SK-N-SH (cell line): ENCODE measurements at regions not wholly inside any gene's neighbourhood (a gene's known extent, or its start where the extent isn't known, plus 50 kb on each side); places are given as distances from the start of the nearest gene placed in this dataset.

ENCODE experiments used
- CTCF ChIA-PET: fragments of 300-600, 350-600 bp; formaldehyde crosslinking; extraction: SDS; loops from one replicate; lab custom pipeline; 2021; lab: Yijun Ruan, JAX
- POLR2A ChIA-PET: fragments of 350-600 bp; sonication (Branson Sonifier 250); formaldehyde crosslinking; extraction: SDS; loops from one replicate; lab custom pipeline; 2020; ENCODE audit warnings: antibody characterized with exemption, inconsistent platforms; lab: Yijun Ruan, JAX
- DNase-seq: peaks from one replicate; pipeline ENCODE4 v3.0.0; 2012
- H2AFZ ChIP-seq: fragments of 200-600 bp; sonication (generic); 2 replicates; pipeline ENCODE4 v1.8.1; 2016; ENCODE audit warnings: antibody characterized with exemption, mild to moderate bottlenecking, low read depth
- H3F3A ChIP-seq: fragments of 200-600 bp; sonication (generic); replicated peaks from 2 replicates; pipeline ENCODE3; 2016; ENCODE audit warnings: antibody characterized with exemption, mild to moderate bottlenecking; ENCODE audit not compliant: insufficient read depth
- H3K27ac ChIP-seq, 2 experiments: fragments of 200-500 bp in 1 of 2; fragments of 200-600 bp in 1 of 2; sonication (Bioruptor generic) in 1 of 2; sonication (generic), shearing (Covaris generic) in 1 of 2; 2 replicates each; pipeline versions ENCODE4 v1.5.1 to v1.6.1; 2014 to 2016; ENCODE audit warnings: low read depth in 2 of 2, inconsistent platforms in 1 of 2, low read length in 1 of 2, mild to moderate bottlenecking in 1 of 2, mixed read lengths in 1 of 2
- H3K27me3 ChIP-seq: fragments of 200-600 bp; sonication (generic), shearing (Covaris generic); 2 replicates; pipeline ENCODE4 v1.6.1; 2016; ENCODE audit warnings: mixed run types; ENCODE audit not compliant: insufficient read depth
- H3K36me3 ChIP-seq, 2 experiments: fragments of 200-500 bp in 1 of 2; fragments of 200-600 bp in 1 of 2; sonication (Bioruptor generic) in 1 of 2; sonication (generic) in 1 of 2; replicated peaks in 1 of 2; 2 replicates each; pipeline versions ENCODE3 to v1.5.1; 2014 to 2016; ENCODE audit warnings: low read length in 1 of 2, mild to moderate bottlenecking in 1 of 2; ENCODE audit not compliant: insufficient read depth in 2 of 2, control insufficient read depth in 1 of 2
- H3K4me1 ChIP-seq, 2 experiments: fragments of 200-500 bp in 1 of 2; fragments of 200-600 bp in 1 of 2; sonication (Bioruptor generic) in 1 of 2; sonication (generic), shearing (Covaris generic) in 1 of 2; 2 replicates each; pipeline versions ENCODE4 v1.5.1 to v1.6.1; 2014 to 2016; ENCODE audit warnings: low read depth in 1 of 2, low read length in 1 of 2, mixed run types in 1 of 2; ENCODE audit not compliant: insufficient read depth in 2 of 2, control insufficient read depth in 1 of 2
- H3K4me2 ChIP-seq: fragments of 200-600 bp; sonication (generic), shearing (Covaris generic); 2 replicates; pipeline ENCODE4 v1.6.1; 2017; ENCODE audit warnings: mixed run types
- H3K4me3 ChIP-seq, 2 experiments: fragments of 200-500 bp in 1 of 2; fragments of 200-600 bp in 1 of 2; sonication (Bioruptor generic) in 1 of 2; sonication (generic), shearing (Covaris generic) in 1 of 2; 2 replicates each; pipeline versions ENCODE4 v1.5.1 to v1.8.1; 2014 to 2016; ENCODE audit warnings: low read depth in 2 of 2, inconsistent platforms in 1 of 2, low read length in 1 of 2, mild to moderate bottlenecking in 1 of 2, mixed read lengths in 1 of 2, moderate library complexity in 1 of 2
- H3K79me2 ChIP-seq: fragments of 200-600 bp; sonication (generic); 2 replicates; pipeline ENCODE4 v1.8.1; 2017; ENCODE audit warnings: mild to moderate bottlenecking; ENCODE audit not compliant: insufficient read depth
- H3K9ac ChIP-seq: fragments of 200-600 bp; sonication (generic); 2 replicates; pipeline ENCODE4 v1.6.1; 2017; ENCODE audit warnings: mixed run types
- H3K9me2 ChIP-seq: fragments of 200-600 bp; sonication (generic); 2 replicates; pipeline ENCODE4 v1.6.1; 2017; ENCODE audit warnings: mixed run types
- H3K9me3 ChIP-seq: fragments of 200-600 bp; sonication (generic); 2 replicates; pipeline ENCODE4 v1.6.1; 2017; ENCODE audit warnings: mixed run types, mild to moderate bottlenecking, moderate library complexity
- H4K20me1 ChIP-seq: fragments of 200-600 bp; sonication (generic); 2 replicates; pipeline ENCODE4 v1.6.1; 2017; ENCODE audit warnings: mild to moderate bottlenecking, mixed run types; ENCODE audit not compliant: insufficient read depth
- ELF1 ChIP-seq: IDR thresholded peaks from 2 replicates; pipeline ENCODE4 v1.4.0; 2012
- EZH2phosphoT487 ChIP-seq: fragments of 200-600 bp; sonication (generic); IDR thresholded peaks from 2 replicates; pipeline ENCODE4 v1.6.1; 2017; ENCODE audit warnings: low read depth, mixed run types, mild to moderate bottlenecking, antibody characterized with exemption, moderate library complexity, borderline replicate concordance
- FOSL2 ChIP-seq: IDR thresholded peaks from 2 replicates; pipeline ENCODE4 v1.4.0; 2012; ENCODE audit warnings: low read depth, mild to moderate bottlenecking, moderate library complexity, borderline replicate concordance
- FOXJ3 ChIP-seq: sonication (generic); formaldehyde crosslinking; IDR thresholded peaks from 2 replicates; pipeline ENCODE4 v1.5.1; 2020; ENCODE audit warnings: mild to moderate bottlenecking, missing genetic modification reagents
- GABPA ChIP-seq: IDR thresholded peaks from 2 replicates; pipeline ENCODE4 v1.4.0; 2012; ENCODE audit warnings: low read depth, mild to moderate bottlenecking
- MXI1 ChIP-seq: IDR thresholded peaks from 2 replicates; pipeline ENCODE4 v1.6.1; 2012; ENCODE audit warnings: mild to moderate bottlenecking, low read depth, low read length, improper control_type of control experiment
- NRF1 ChIP-seq: IDR thresholded peaks from 2 replicates; pipeline ENCODE4 v1.6.1; 2012; ENCODE audit warnings: low read depth, mild to moderate bottlenecking, low read length
- POLR2AphosphoS5 ChIP-seq: IDR thresholded peaks from 2 replicates; pipeline ENCODE4 v1.6.1; 2012; ENCODE audit warnings: low read depth, low read length
- RCOR1 ChIP-seq: fragments of 150-350 bp; IDR thresholded peaks from 2 replicates; pipeline ENCODE4 v1.6.1; 2017; ENCODE audit warnings: antibody characterized with exemption, low read length
- RFX5 ChIP-seq: IDR thresholded peaks from 2 replicates; pipeline ENCODE4 v1.6.1; 2012; ENCODE audit warnings: mild to moderate bottlenecking, improper control_type of control experiment, low read length
- RXRA ChIP-seq: IDR thresholded peaks from 2 replicates; pipeline ENCODE4 v1.4.0; 2012; ENCODE audit warnings: low read depth, mild to moderate bottlenecking, borderline replicate concordance
- TAF1 ChIP-seq: IDR thresholded peaks from 2 replicates; pipeline ENCODE4 v1.6.1; 2012; ENCODE audit warnings: low read depth, mild to moderate bottlenecking, low read length, moderate library complexity, borderline replicate concordance
- TCF12 ChIP-seq: IDR thresholded peaks from 2 replicates; pipeline ENCODE4 v1.4.0; 2012
- TEAD4 ChIP-seq: IDR thresholded peaks from 2 replicates; pipeline ENCODE4 v1.4.0; 2012; ENCODE audit warnings: mild to moderate bottlenecking, borderline replicate concordance; ENCODE audit not compliant: insufficient read depth
- YY1 ChIP-seq: IDR thresholded peaks from 2 replicates; pipeline ENCODE4 v1.4.0; 2012; ENCODE audit warnings: low read depth, mild to moderate bottlenecking
- WGBS: methylation state at CpG from one replicate; pipeline ENCODE4 v1.1.6; 2017; ENCODE audit warnings: low lambda C conversion rate; 5-methylcytosine and 5-hydroxymethylcytosine counted together
- TF ChIP-seq, protein P1 (sequence below): fragments of 200-600 bp; sonication (generic); IDR thresholded peaks from 2 replicates; pipeline ENCODE4 v1.6.1; 2017; ENCODE audit warnings: antibody characterized with exemption, mild to moderate bottlenecking, moderate library complexity
- TF ChIP-seq, protein P2 (sequence below): IDR thresholded peaks from 2 replicates; pipeline ENCODE4 v1.6.1; 2012; ENCODE audit warnings: mild to moderate bottlenecking, low read depth, low read length, moderate library complexity
- TF ChIP-seq, protein P3 (sequence below): fragments of 150-350 bp; IDR thresholded peaks from 2 replicates; pipeline ENCODE4 v1.6.1; 2017; ENCODE audit warnings: antibody characterized with exemption, low read length, low read depth, borderline replicate concordance

DNA sequence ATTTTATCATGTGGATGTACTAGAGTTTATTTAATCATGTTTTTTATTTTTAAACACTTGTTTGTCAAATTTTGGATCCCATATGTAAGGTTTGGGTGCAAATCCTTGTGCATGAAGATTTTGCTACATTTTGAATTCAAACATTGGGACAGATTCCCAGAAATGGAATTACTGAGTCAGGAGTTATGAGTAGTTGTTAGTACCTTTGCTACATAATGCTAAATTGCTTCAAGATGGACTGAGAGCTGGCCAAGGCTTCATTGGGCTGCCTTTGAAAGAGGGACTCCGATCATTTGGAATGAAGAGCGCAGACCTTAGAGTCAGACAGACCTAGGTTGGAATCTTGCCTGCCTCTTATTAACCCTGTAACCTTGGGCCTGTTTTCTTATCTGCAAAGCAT, 154.9 kb upstream of the PWP1 start:
- Histone ChIP-seq H3K79me2 (no peaks in the 10 kb centered on the region), H3F3A (no peaks in the 10 kb centered on the region), H3K4me2 (no peak overlapping the region), H3K4me3 (no peak overlapping the region), H3K27ac (no peak overlapping the region), H3K27me3 (no peaks in the 10 kb centered on the region), H3K9me2 (no peaks in the 10 kb centered on the region), H2AFZ (no peak overlapping the region), H3K4me1 (no peaks in the 10 kb centered on the region), H3K36me3 (no peaks in the 10 kb centered on the region), H3K9me3 (no peaks in the 10 kb centered on the region), H3K9ac (no peak overlapping the region), H4K20me1 (no peaks in the 10 kb centered on the region)
- no peak for DNase-seq
- CTCF ChIA-PET = interaction anchor here (0.9 to 1.3 kb wide), 3 partner anchors 10 to 77 kb away, joined by 3 read pairs; no protein-coding TSS in a partner anchor
- POLR2A ChIA-PET = no interaction called here
- no peak for TF ChIP-seq FOSL2
- TF ChIP-seq POLR2AphosphoS5 = no peak
- WGBS = 63% methylated on average over 2 of the region's 2 CpGs

GRCh38 chr12:107533218-107533617, 152.4 kb upstream of the PWP1 start:
- no peaks in the 10 kb centered on the region for H3K4me1 ChIP-seq
- DNase-seq = no peak
- no peaks in the 10 kb centered on the region for H3K9me3 ChIP-seq
- no peak overlapping the region for H3K4me2 ChIP-seq
- no peak overlapping the region for H2AFZ ChIP-seq
- no peak overlapping the region for H3K4me3 ChIP-seq
- no peak overlapping the region for H3K9ac ChIP-seq
- no peaks in the 10 kb centered on the region for H3K9me2 ChIP-seq
- no peaks in the 10 kb centered on the region for H3K79me2 ChIP-seq
- no peaks in the 10 kb centered on the region for H3F3A ChIP-seq
- no peaks in the 10 kb centered on the region for H3K27me3 ChIP-seq
- TF ChIP-seq RCOR1 = no peak
- ChIA-PET POLR2A (no interaction called here), CTCF (interaction anchor here (1.2 to 1.7 kb wide), 2 partner anchors 33 to 402 kb away, joined by 4 to 5 read pairs; no protein-coding TSS in a partner anchor)
- no peaks in the 10 kb centered on the region for H3K36me3 ChIP-seq
- H3K27ac ChIP-seq = no peak overlapping the region
- no peaks in the 10 kb centered on the region for H4K20me1 ChIP-seq

DNA sequence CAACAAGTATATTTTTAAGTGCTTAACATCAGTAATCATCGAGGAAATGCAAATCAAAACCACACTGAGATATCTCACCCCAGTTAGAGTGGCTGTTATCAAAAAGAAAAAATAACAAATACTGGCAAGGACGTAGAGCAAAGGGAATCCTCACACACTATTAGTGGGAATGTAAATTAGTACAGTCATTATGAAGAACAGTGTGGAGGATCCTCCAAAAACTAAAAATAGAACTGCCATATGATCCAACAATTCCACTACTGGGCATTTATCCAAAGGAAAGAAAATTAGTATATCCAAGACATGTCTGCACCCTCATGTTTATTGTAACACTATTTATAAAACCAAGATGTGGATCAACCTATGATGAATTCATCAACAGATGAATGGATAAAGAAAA, 149.0 kb upstream of the PWP1 start:
- Histone ChIP-seq H2AFZ (no peak overlapping the region), H3K4me1 (no peaks in the 10 kb centered on the region), H4K20me1 (no peaks in the 10 kb centered on the region), H3K79me2 (no peaks in the 10 kb centered on the region), H3F3A (no peaks in the 10 kb centered on the region), H3K36me3 (no peaks in the 10 kb centered on the region), H3K9ac (no peak overlapping the region), H3K27ac (no peak overlapping the region), H3K27me3 (no peaks in the 10 kb centered on the region), H3K9me2 (no peaks in the 10 kb centered on the region), H3K9me3 (no peaks in the 10 kb centered on the region), H3K4me3 (no peak overlapping the region), H3K4me2 (no peak overlapping the region)
- no peak for DNase-seq
- ChIA-PET POLR2A (no interaction called here), CTCF (no interaction called here)
- 18% methylated on average over 2 of the region's 2 CpGs for WGBS
- TF ChIP-seq, protein P1, sequence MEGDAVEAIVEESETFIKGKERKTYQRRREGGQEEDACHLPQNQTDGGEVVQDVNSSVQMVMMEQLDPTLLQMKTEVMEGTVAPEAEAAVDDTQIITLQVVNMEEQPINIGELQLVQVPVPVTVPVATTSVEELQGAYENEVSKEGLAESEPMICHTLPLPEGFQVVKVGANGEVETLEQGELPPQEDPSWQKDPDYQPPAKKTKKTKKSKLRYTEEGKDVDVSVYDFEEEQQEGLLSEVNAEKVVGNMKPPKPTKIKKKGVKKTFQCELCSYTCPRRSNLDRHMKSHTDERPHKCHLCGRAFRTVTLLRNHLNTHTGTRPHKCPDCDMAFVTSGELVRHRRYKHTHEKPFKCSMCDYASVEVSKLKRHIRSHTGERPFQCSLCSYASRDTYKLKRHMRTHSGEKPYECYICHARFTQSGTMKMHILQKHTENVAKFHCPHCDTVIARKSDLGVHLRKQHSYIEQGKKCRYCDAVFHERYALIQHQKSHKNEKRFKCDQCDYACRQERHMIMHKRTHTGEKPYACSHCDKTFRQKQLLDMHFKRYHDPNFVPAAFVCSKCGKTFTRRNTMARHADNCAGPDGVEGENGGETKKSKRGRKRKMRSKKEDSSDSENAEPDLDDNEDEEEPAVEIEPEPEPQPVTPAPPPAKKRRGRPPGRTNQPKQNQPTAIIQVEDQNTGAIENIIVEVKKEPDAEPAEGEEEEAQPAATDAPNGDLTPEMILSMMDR = no peak
- TF ChIP-seq NRF1 (no peak), GABPA (no peak), MXI1 (no peak), TCF12 (no peak), TAF1 (no peak), ELF1 (no peak), EZH2phosphoT487 (no peak), TEAD4 (no peak), RXRA (no peak), FOXJ3 (CRISPR knock-in tag) (no peak), RFX5 (no peak), YY1 (no peak)
- TF ChIP-seq, protein P2, sequence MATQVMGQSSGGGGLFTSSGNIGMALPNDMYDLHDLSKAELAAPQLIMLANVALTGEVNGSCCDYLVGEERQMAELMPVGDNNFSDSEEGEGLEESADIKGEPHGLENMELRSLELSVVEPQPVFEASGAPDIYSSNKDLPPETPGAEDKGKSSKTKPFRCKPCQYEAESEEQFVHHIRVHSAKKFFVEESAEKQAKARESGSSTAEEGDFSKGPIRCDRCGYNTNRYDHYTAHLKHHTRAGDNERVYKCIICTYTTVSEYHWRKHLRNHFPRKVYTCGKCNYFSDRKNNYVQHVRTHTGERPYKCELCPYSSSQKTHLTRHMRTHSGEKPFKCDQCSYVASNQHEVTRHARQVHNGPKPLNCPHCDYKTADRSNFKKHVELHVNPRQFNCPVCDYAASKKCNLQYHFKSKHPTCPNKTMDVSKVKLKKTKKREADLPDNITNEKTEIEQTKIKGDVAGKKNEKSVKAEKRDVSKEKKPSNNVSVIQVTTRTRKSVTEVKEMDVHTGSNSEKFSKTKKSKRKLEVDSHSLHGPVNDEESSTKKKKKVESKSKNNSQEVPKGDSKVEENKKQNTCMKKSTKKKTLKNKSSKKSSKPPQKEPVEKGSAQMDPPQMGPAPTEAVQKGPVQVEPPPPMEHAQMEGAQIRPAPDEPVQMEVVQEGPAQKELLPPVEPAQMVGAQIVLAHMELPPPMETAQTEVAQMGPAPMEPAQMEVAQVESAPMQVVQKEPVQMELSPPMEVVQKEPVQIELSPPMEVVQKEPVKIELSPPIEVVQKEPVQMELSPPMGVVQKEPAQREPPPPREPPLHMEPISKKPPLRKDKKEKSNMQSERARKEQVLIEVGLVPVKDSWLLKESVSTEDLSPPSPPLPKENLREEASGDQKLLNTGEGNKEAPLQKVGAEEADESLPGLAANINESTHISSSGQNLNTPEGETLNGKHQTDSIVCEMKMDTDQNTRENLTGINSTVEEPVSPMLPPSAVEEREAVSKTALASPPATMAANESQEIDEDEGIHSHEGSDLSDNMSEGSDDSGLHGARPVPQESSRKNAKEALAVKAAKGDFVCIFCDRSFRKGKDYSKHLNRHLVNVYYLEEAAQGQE = no peak
- TF ChIP-seq, protein P3, sequence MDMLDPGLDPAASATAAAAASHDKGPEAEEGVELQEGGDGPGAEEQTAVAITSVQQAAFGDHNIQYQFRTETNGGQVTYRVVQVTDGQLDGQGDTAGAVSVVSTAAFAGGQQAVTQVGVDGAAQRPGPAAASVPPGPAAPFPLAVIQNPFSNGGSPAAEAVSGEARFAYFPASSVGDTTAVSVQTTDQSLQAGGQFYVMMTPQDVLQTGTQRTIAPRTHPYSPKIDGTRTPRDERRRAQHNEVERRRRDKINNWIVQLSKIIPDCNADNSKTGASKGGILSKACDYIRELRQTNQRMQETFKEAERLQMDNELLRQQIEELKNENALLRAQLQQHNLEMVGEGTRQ = no peak
